ENCODE measurements at regions not wholly inside any gene's neighbourhood (a gene's known extent, or its start where the extent isn't known, plus 50 kb on each side); places are given as distances from the start of the nearest gene placed in this dataset.
"Not testable (repeated sequence)": the region's sequence is repeated elsewhere in the genome, so short reads cannot be mapped to it uniquely, and the experiment has no call there.

DNA sequence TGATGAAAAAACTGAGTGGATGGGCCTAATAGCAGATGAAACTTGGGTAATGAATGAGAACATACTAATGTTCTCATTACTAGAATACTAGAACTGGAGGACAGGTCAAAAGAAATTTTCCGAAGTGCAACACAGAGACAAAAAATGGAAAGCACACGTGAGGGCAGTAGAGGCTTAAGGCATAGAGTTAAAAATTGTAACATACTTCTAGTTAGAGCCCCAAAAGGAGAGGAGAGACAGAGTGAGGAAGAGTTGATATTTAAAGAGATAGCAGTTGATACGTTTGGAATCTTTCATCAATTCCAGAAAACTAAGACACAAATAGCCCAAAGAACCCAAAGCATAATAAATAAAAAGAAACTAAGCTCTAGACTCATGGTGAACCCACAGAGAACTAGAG is 327.9 kb downstream of the SQOR start:
- no peak for DNase-seq

DNA sequence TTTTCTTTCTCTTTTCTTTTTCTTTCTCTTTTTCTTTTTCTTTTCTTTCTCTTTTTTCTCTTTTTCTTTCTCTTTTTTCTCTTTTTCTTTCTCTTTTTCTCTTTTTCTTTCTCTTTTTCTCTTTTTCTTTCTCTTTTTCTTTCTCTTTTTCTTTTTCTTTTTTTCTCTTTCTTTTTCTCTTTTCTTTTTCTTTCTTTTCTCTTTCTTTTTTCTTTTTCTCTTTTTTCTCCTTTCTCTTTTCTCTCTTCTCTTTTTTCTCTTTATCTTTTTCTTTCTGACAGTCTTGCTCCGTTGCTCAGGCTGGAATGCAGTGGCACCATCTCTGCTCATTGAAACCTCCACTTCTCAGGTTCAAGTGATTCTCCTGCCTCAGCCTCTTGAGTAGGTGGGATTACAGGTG is 335.7 kb downstream of the SQOR start:
- no peak for DNase-seq

DNA sequence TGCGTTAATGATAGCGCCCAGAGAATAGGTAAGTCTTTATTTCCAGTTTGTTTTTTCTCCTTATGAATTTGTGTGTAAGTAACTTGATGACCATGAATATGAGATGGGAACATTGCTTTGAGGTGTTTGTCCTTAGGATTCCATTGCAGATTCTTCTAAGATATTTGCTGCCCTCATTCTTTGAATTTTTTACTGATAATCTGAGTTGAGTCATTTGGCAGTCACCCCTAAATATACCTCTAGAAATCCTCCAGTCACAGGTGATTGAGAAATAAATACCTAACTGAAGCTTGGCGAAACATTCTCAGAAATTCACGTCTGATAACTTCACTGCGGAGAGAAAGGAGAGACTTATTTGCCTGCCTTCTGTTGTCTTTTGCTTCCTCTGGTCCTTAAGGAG is 345.5 kb downstream of the SQOR start:
- DNase-seq = no peak

DNA sequence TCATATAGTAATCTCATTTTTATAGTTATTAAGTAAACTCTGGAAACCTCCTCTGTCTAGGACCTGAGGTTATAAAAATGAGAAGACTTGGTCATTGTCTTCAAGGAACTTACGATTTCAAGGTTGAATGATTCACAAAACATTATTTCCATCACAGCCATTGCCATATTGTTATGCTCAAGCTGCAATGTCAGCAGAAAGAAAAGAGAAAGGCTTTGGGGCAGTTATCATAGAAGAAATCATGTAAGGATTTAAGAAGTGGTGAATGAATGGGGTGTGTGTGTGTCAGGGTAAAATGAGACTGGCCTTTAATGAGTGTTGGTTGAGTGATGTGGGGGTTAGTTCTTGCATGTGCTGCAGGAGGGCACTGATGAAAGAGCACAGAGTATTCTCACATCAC is 346.8 kb downstream of the SQOR start:
- no peak for DNase-seq

DNA sequence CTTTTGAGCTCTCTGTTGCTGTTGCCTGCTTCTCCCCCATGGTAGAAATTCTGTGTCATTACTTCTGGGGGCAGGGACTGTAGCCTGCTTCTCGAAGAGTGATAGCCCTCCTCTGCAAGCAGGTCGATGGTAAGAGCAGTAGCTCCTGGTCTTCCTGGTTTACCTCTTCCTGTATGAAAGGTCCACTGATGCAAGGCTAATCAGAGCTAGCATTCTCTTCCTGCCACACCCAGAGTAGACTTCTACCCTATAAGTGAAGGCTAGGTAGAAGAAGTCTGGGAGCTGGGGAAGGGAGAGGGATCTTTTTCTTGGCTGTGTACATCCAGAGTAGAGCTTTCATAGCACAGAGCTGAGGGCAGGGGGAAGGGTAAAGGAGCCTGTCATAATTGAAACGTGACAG is 357.0 kb downstream of the SQOR start:
- no peak for DNase-seq

DNA sequence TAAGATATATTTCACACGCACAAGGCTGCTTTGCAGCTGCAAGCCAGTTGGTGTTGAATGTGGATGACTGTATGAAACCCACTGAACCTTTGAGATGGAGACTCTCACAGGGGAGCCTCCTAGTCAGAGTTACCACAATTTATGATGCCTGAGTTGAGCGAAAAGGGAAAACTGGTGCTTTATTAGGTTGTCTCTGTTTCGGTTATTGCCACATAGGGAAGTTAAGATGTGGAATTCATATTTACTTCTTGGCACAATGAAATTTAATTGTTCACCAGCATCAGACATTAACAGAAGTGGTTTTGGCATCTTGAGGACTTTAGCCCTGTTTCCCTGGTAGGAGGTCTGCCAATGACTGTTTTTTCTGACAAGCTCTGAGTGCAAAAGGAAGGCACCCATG is 358.2 kb downstream of the SQOR start:
- no peak for DNase-seq

DNA sequence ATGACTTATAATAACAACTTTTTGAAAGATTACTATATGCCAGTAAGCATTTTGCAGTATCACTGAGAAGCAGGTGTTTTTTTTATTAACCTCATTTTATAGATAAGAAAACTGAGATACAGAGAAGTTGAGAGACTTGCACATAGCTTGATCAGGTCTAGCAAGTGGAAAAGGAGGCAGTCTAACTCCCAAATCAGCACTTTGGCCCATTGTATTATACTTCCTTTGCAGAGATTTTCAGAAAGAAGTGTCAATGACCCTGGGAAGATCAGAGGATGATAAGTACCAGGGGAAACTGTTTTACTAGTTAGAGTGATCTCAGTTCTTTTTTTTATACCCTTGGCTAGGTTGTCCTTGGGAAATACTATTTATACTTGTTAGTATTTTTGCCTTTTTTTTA is 358.7 kb downstream of the SQOR start:
- DNase-seq = no peak

DNA sequence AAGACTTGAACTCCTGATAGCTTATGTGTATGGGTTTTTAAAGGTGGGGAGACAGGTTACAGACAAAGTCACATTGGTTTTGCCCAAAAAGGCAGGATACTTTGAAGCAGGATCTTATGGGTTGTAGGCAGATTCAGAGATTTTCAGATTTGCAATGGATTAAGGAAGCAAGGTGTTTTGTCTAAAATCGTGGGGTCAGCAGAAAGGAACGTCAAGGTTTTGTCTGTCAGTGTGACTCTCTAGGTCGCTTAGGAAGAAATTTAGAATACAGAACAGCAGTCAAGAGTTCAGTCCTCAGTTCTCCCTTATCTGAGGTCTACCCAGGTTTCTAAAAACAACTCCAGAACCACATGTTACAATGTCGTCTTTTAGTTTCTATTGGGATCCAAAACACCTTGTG is 361.0 kb downstream of the SQOR start:
- DNase-seq = no peak

DNA sequence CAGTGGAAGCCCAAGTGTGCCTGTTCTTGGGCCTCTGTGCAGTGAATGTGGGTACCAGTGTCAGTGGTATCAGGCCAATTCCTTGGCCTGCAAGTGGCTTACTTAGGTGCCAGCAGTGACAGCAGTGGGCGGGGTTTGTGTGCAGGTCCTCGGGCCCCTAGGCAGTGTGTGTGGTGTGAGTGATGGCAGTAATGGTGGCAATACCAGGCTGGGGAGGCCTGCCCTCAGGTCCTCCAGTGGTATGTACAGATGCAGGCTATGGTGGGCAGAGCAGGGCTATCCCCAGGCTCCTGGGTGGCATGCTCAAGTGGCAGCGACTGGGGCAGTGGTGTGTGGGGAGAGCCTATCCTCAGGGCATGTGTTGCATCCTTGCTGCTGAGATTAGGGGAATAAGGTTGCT is 379.7 kb downstream of the SQOR start:
- DNase-seq = no peak

DNA sequence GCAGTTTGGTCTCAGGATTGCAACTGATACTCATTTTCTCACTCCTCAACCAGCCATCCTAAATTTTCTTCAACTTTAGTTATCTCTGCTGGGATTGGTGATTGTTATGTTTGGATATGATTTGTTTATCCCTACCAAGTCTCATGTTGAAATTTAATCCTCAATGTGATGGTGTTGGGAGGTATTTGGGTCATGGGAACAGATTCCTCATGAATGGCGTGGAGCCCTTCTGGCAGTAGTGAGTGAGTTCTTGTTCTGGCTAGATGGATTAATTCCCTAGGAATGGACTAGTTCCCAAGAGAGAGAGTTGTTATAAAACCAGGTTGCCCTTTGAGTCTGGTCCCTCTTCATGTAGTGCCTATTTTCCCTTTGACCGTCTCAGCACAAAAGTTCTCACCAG is 399.9 kb downstream of the SQOR start:
- no peak for DNase-seq

DNA sequence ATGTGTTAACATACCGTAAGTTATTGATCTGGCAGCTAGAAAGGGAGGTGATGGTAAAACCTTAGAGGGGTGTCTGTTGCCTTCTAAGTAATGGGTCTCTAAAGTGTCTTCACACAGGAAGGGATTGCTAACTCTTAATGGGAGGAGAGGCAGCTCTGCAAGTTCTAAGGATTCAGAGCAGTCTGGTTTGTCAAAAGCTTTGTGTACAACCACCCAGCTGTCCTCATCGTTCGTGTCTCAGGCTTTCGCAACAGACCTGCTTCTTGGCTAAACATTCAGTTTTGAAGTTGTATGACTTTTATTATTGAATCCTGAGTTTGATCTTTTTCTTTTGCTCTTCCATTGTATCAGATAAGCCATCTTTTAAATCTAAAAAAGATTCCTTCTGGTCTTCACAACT is 404.9 kb downstream of the SQOR start:
- no peak for DNase-seq

DNA sequence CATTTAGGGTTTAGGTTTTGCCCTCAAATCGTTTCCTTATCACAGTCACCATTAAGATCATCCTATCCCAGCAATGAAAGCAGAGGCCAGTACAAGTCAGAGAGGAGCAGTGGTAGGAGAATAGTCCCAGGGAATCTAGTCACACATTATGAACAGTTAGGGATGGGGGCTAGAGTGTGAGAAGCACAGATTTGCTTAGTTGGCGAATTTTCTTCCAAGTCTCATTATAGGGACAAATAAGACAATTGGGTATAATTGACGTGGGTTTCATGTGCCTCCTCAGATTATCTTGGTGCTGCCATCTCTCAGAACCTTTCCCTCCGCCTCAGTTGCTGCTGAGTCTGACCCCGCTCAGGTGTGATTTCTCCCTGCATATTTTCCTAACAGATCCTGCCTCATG is 407.1 kb downstream of the SQOR start:
- DNase-seq = no peak

DNA sequence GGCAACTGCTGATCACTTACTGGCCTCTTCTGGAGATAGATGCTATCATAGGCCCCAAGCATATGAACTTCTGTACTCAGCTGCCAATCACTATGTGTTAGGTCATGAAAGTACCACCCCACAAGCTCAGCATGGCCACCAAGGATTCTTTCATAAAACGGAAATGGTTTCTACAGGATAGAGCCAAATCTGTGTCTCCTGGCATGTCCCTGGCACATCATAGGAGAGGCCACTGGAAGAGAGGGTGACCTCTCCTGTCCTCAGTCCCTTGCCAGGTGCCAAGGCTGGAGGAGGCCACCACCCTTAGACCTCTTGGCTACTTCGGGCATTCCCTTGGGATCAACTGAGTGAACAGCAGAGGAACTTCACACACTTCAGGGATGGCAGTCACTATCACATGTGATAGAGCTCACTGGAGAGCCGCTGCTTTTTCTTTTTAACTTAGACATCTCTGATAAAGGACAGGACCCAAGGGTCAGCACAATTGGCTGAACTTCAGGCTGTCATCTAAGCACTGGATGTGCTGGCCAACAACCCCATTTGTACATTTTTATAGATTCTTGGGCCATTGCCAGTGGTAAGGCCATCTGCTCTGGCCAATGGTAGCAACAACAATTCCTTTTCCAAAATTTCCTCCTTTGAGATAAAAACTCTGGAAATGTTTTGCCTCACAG is 425.2 kb downstream of the SQOR start:
- DNase-seq = no peak

DNA sequence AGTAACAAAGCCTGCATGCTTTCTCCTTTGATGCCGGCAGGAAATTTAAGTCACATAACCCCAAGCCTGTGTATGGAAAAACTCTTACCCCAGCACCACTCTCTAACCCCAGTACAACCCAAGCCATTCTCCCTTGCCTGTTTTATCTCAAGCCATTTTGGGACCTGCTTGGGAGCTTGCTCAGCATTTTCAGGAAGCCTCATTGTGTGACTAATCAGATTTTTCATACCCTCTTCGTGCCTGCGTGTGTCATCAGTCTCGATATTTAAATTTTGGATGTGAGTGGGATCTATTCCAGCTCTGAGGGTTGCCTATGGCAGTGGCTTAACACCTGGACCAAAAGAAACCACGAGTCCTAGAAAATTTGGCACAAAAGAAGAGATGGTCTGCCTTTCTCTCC is 426.2 kb downstream of the SQOR start:
- DNase-seq = no peak

DNA sequence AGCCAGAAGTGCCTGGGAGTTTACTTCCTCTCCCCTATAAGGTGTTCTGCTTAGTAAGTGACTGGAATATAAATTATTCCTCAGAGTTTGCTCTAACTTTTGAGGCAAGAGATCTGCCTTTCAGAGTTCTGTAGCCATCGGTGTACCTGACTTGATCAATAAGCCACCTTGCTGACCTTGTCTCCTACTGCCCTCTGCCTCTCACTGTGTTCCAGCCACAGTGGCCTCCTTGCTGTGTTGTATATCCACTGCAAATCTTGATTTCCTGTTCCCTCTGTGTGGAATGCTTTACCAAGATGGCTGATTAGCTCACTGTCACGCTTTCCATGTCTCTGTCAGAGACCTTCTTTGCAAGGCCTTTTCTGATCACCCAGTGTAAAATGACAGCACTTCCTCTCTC is 442.4 kb downstream of the SQOR start:
- DNase-seq = no peak

DNA sequence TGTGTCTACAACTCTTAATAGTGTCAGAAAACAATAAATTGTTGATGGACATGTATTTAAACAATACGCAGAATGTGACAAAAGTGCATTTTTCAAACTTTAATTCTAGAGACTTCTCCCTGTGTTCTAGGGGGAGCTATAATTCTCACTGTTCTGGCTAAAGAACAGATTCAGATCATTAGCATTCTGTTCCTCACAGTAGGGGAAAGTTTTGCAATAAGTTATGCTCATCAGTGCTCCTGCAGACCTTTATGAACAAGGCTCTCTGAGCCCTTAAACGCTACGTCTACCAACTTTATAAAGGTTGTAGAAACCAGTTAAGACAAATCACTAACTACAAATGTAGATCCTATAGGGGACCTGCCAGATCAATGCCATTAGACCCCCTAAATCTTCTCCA is 444.2 kb downstream of the SQOR start:
- no peak for DNase-seq

DNA sequence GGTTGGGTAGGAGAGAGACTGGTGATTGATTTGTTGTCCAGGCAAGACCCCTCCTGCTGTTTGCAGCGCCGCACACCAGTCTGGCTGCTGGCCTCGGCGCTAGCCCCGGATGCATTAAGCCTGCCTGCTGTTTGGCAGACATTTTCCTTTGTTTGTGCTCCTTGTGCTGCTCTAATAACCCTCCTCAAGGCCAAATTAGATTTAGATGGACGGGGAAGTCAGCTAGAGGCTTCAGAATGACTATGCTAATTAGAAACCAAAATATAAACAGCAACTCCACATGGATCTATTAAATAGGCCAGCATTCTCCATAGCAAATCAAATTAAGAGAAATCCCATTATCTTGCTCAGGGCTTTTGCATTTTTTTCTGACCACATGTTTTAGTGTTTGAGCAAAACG is 445.2 kb downstream of the SQOR start:
- DNase-seq = no peak

DNA sequence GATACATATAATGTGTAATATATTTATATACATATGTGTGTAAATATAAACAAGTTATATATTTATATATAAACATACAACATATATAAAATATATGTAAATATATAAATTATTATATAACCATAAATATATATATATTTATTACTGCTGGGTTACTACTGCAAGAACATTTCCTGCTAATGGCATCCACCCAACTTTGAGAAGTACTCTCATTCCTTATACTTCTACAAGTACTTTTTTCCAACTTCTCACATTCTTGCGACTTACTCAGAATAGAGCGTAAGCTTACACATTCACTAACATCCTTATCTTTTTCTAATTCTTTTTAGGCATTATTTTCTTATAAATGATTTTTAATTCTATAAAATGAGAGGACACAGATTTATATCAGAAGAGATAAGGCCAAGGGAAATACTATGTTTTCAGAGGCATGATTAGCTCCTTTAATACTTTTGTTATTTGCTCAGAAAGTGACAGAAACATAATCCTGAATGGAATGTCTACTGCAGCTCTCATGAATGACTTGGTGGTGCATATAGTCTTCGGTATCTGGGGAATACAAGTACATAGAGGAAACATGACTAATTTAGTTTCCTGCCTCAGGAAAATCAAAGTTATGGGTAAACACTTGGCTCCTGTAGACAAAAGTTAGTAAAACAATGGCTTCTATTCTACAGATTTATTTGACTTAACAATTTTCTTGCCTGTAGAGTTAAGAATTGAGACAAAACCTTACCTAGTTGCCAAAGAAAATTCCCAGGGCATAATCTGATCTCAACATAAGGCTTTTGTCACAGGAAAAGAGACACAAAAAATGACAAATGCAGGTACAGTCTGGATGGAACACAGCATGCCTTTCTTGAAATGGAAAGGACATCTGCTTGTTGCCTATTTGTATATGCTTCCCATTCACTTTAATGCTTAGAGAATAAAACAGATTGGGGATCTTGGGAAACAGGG is 453.9 kb downstream of the SQOR start:
- DNase-seq = no peak

DNA sequence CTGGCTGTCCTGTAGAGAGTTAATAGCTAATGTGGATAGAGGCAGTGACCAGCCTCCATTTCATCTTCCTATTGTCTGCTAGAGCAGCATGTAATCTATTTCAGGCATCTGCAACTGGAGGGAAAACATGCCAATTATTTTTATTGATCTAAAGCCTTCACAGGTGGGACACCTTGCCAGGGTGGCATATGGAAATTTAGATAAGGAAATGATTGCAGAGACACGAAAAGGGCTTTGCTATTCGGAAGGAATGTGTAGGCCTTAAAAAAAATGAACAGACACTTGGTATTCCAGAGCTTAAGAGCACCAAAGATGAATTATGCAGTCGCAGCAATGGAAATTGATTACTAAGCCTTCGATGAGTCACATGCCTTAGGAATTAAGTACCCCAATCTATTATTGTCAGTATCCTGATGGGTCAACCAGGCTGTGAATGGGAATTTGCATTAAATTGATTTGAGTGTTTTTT is 454.7 kb downstream of the SQOR start:
- DNase-seq = no peak

DNA sequence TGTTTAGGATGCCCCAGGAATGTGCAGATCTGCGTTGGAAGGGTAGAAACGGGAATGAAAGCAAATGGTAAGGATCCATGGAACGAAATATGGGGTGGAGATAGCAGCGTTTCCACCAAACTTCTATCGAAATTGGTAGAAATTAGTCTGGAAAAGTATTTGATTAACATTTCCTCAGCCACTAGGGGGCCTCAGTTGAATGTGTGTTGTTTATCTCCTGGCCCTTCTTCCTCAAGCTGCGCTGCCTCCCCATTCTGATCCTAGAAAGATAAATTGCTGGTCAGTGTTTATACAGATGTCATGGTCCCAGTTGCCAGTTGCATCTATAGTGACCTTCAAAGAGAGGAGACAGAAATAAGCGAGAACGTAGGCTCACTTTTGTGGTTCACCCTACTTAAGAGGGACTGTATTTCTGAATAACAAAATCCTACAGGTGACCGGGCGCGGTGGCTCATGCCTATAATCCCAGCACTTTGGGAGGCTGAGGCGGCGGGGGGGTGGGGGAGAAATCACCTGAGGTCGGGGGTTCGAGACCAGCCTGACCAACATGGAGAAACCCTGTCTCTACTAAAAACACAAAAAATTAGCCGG is 457.1 kb downstream of the SQOR start:
- no peak for DNase-seq

DNA sequence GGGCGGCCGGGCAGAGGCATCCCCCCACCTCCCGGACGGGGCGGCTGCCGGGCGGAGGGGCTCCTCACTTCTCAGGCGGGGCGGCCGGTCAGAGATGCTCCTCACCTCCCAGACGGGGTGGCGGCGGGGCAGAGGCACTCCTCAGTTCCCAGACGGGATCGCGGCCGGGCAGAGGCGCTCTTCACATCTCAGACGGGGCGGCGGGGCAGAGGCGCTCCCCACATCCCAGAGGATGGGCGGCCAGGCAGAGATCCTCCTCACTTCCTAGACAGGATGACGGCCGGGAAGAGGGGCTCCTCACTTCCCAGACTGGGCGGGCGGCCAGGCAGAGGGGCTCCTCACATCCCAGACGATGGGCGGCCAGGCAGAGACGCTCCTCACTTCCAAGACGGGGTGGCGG is 463.2 kb downstream of the SQOR start:
- DNase-seq = not testable (repeated sequence)

DNA sequence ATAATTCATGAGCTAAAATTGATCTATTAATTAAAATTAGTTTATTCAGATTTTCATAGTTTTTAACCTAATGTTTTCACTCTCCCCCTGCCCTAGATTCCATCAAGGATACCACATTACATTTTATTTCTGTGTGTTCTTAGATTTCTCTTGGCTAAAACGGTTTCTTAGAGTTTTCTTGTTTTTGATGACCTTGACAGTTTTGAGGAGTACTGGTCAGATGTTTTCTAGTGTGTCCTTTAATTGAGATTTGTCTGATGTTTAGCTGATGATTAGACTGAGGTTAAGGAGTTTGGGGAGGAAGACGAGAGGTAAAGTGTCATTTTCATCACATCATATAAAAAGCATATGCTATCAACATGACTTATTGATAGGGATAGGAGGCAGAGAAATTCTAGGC is 475.9 kb downstream of the SQOR start:
- DNase-seq = no peak

DNA sequence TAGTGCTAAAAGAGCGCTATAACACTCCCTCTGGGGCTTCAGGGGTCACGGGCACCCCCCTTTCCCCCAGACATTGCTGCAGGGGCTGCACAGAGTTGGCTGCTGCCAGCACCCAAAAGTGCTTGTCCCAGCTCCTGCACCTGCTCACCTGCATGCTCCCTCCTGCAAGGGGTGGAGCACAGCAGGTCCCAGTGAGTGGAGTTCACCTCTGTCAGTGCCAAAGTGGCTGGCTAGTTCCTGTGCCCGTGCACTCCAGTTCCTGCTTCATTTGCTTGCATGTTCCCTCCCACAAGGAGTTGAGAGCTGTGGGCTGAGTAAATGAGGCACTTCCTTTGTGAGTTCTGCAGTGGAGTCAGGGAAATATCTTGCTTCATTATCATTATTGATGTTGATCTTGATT is 476.9 kb downstream of the SQOR start:
- DNase-seq = no peak

DNA sequence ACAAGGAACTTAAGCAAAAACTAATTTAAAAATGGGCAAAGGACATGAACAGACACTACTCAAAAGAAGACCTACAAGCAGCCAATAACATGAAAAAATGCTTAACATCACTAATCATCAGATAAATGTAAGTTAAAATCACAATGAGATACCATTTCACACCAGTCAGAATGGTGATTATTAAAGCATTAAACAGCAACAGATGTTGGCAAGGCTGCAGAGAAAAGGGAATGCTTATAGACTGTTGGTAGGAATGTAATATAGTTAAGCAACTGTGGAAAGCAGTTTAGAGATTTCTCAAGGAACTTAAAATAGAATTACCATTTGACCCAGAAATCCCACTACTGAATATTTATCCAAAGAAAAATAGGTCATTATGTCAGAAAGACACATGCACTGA is 482.2 kb downstream of the SQOR start:
- no peak for DNase-seq

All from GDM1 (cell line).